ENCODE measurements at regions not wholly inside any gene's neighbourhood (a gene's known extent, or its start where the extent isn't known, plus 50 kb on each side); places are given as distances from the start of the nearest gene placed in this dataset.

GRCh38 chr1:229157480-229157879 is 113.4 kb upstream of the RAB4A start:
- no peak for DNase-seq (ENCODE audit: low spot score)
- H3K4me1 Mint-ChIP-seq (ENCODE audit: low read depth), result peaks cover 7% of the 10 kb centered on the region
- no peaks in the 10 kb centered on the region for H3K36me3 Mint-ChIP-seq (ENCODE audit: low read depth)
- no peak overlapping the region for H3K4me3 Mint-ChIP-seq
- no peaks in the 10 kb centered on the region for H3K9me3 Mint-ChIP-seq
- peaks cover 3% of the 10 kb centered on the region for H3K27me3 Mint-ChIP-seq (ENCODE audit: low read depth)
- H3K27ac Mint-ChIP-seq, result no peak overlapping the region

DNA sequence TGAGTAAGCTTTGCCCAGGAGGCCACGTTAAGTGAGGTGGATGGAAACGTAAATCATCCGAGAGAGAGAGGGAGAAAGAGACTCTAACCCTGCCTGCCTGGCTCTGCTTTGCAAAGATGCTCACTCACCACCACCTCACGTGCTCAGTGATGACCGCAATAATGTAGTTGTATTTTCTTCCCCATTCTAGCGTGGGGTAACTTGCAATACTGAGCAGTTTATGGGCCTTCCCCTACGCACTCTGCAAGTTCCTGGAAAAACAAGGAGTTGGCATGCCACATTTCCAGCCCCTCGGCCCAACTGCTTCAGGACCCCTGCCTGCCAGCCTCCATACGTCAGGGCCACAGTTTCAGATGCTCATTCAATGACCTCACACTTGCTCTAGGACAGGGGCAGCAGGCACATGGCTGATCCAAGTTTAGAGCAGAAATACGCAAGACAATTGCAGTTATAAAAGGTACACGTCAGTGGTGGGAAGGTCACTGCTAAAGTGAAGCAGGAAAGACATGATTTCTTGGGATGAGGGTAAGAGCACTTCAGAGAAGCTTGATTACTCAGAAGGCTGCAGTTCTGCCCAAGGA is 112.5 kb upstream of the RAB4A start:
- H3K36me3 Mint-ChIP-seq (ENCODE audit: low read depth), result no peaks in the 10 kb centered on the region
- no peak for DNase-seq (ENCODE audit: low spot score)
- peaks cover 3% of the 10 kb centered on the region for H3K27me3 Mint-ChIP-seq (ENCODE audit: low read depth)
- H3K27ac Mint-ChIP-seq, result no peak overlapping the region
- H3K4me1 Mint-ChIP-seq (ENCODE audit: low read depth), result peaks cover 7% of the 10 kb centered on the region
- H3K4me3 Mint-ChIP-seq, result no peak overlapping the region
- no peaks in the 10 kb centered on the region for H3K9me3 Mint-ChIP-seq

GRCh38 chr1:229158927-229159326 is 112.0 kb upstream of the RAB4A start:
- peaks cover 7% of the 10 kb centered on the region for H3K4me1 Mint-ChIP-seq (ENCODE audit: low read depth)
- no peak overlapping the region for H3K4me3 Mint-ChIP-seq
- peaks cover 3% of the 10 kb centered on the region for H3K27me3 Mint-ChIP-seq (ENCODE audit: low read depth)
- H3K27ac Mint-ChIP-seq, result no peak overlapping the region
- no peak for DNase-seq (ENCODE audit: low spot score)
- no peaks in the 10 kb centered on the region for H3K36me3 Mint-ChIP-seq (ENCODE audit: low read depth)
- no peaks in the 10 kb centered on the region for H3K9me3 Mint-ChIP-seq

- peaks cover 3% of the 10 kb centered on the region for H3K27me3 Mint-ChIP-seq (ENCODE audit: low read depth)
- DNase-seq (ENCODE audit: low spot score), result no peak
- no peak overlapping the region for H3K4me3 Mint-ChIP-seq
- no peak overlapping the region for H3K27ac Mint-ChIP-seq
- no peaks in the 10 kb centered on the region for H3K36me3 Mint-ChIP-seq (ENCODE audit: low read depth)
- no peaks in the 10 kb centered on the region for H3K9me3 Mint-ChIP-seq
- peaks cover 9% of the 10 kb centered on the region for H3K4me1 Mint-ChIP-seq (ENCODE audit: low read depth)
Measured at GRCh38 chr1:229159668-229160544, 111.0 kb upstream of the RAB4A start.

DNA sequence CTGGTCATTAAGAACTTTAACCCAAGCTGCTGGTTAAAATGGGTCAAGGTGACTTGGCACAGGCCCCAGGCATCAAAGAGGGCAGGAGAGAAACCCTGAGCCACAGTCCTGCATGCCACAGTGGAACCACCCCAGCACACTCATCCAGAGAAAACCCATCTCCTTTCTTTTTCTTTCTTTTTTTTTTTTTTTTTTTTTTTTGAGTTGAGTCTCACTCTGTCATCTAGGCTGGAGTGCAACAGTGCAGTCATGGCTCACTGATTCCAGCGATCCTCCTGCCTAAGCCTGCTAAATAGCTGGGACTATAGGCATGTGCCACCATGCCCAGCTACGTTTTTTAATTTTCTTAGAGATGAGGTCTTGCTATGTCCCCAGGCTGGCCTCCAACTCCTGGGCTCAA is 109.2 kb upstream of the RAB4A start:
- Mint-ChIP-seq H3K27me3 (ENCODE audit: low read depth) (no peaks in the 10 kb centered on the region), H3K27ac (no peak overlapping the region), H3K4me3 (no peak overlapping the region), H3K4me1 (ENCODE audit: low read depth) (peaks cover 3% of the 10 kb centered on the region), H3K36me3 (ENCODE audit: low read depth) (no peaks in the 10 kb centered on the region), H3K9me3 (no peaks in the 10 kb centered on the region)
- DNase-seq (ENCODE audit: low spot score), result no peak

GRCh38 chr1:229162825-229163515 is 107.9 kb upstream of the RAB4A start:
- peaks cover 3% of the 10 kb centered on the region for H3K27me3 Mint-ChIP-seq (ENCODE audit: low read depth)
- no peaks in the 10 kb centered on the region for H3K36me3 Mint-ChIP-seq (ENCODE audit: low read depth)
- no peaks in the 10 kb centered on the region for H3K9me3 Mint-ChIP-seq

GRCh38 chr1:229164348-229164747 is 106.6 kb upstream of the RAB4A start:
- no peak for DNase-seq (ENCODE audit: low spot score)
- peaks cover 3% of the 10 kb centered on the region for H3K27me3 Mint-ChIP-seq (ENCODE audit: low read depth)
- H3K9me3 Mint-ChIP-seq, result no peaks in the 10 kb centered on the region

More at GRCh38 chr1:229162825-229163515, 107.9 kb upstream of the RAB4A start:
- Mint-ChIP-seq H3K4me3 (no peak overlapping the region), H3K4me1 (ENCODE audit: low read depth) (peaks cover 3% of the 10 kb centered on the region), H3K27ac (no peak overlapping the region)
- DNase-seq (ENCODE audit: low spot score), result no peak

GRCh38 chr1:229164836-229165735 is 105.8 kb upstream of the RAB4A start:
- Mint-ChIP-seq H3K27ac (no peak overlapping the region), H3K4me3 (no peak overlapping the region), H3K27me3 (ENCODE audit: low read depth) (peaks cover 3% of the 10 kb centered on the region), H3K9me3 (no peaks in the 10 kb centered on the region), H3K4me1 (ENCODE audit: low read depth) (peaks cover 3% of the 10 kb centered on the region), H3K36me3 (ENCODE audit: low read depth) (no peaks in the 10 kb centered on the region)
- no peak for DNase-seq (ENCODE audit: low spot score)

More at GRCh38 chr1:229164348-229164747, 106.6 kb upstream of the RAB4A start:
- H3K4me3 Mint-ChIP-seq, result no peak overlapping the region
- no peaks in the 10 kb centered on the region for H3K36me3 Mint-ChIP-seq (ENCODE audit: low read depth)
- H3K4me1 Mint-ChIP-seq (ENCODE audit: low read depth), result peaks cover 3% of the 10 kb centered on the region
- H3K27ac Mint-ChIP-seq, result no peak overlapping the region

DNA sequence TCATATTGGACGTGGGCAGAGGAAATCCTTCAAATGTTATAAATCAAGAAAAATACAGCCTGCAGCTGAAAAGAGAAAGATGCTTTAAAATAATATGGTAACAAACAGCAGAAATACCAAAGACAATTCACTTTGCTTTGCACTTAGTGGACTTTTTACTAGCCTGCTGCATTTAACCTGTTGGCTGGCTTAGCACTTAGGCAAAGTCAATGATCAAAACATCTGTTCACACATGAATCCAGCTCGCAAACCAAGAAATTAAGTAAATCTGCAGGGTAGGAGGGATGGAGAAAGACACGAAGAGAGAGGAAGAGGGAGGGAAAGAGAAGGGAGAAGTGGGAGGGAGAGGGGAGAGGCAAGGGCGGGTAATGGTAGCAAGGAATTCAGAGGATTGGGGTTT is 103.6 kb upstream of the RAB4A start:
- Mint-ChIP-seq H3K36me3 (ENCODE audit: low read depth) (no peaks in the 10 kb centered on the region), H3K4me3 (no peak overlapping the region), H3K9me3 (no peaks in the 10 kb centered on the region), H3K27ac (no peak overlapping the region), H3K4me1 (ENCODE audit: low read depth) (peaks cover 3% of the 10 kb centered on the region), H3K27me3 (ENCODE audit: low read depth) (peaks cover 3% of the 10 kb centered on the region)
- no peak for DNase-seq (ENCODE audit: low spot score)

DNA sequence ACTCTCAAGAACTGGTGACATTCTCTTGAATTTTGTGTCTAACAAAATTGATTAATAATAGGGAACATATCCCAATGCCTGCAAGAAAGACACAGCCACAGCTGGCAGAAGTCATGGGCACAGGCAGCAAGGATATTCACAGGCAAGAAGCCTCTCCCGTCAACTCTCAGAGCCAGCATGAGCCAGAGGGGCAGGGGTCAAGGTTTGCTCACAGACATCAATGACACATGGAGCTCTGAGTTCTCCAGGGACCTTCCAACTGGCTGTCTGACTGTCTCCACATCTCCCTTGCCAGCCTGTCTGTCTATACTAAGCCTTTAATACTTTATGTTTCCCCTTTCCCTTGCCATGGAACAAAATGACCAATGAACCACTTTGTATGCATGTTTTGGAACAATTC is 101.5 kb upstream of the RAB4A start:
- Mint-ChIP-seq H3K4me3 (no peak overlapping the region), H3K9me3 (no peaks in the 10 kb centered on the region), H3K27me3 (ENCODE audit: low read depth) (peaks cover 3% of the 10 kb centered on the region), H3K27ac (no peak overlapping the region), H3K36me3 (ENCODE audit: low read depth) (no peaks in the 10 kb centered on the region), H3K4me1 (ENCODE audit: low read depth) (peaks cover 3% of the 10 kb centered on the region)
- DNase-seq (ENCODE audit: low spot score), result no peak

GRCh38 chr1:229170274-229170673 is 100.6 kb upstream of the RAB4A start:
- Mint-ChIP-seq H3K27ac (no peak overlapping the region), H3K9me3 (no peaks in the 10 kb centered on the region)
- no peak for DNase-seq (ENCODE audit: low spot score)

DNA sequence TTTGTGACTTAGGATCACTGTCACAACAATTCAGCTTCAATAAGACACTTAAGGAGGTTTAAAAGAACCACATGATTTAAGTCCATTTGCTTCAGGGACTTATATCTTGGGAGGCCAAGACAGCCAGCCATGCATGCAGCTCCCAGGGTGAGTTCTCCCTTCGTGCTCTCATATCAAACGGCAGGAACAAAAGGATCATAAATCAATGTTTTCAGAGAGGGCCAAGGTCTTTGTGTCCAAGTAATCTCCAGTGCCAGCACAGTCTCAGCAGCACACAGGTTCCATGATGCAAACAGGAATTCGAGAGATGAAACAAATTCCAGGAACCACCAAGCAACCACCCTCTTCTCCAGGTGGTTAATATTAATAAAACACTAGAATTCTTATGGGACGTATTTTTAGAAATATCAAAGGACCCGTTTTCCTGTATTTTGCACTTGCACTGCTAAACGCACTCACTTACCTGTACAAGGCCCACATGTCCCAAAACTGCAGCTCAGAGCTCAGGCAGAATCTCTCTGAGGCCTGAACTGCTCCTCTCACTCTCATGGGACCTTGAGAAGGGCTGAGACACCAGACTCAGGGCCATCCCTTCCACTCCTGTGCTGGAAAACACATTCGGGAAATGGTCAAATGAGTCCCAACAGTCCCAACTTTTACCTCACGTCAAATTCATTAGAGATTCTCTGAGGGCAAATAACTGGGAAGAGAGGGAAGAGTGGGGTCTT is 100.0 kb upstream of the RAB4A start:
- no peak overlapping the region for H3K4me3 Mint-ChIP-seq
- H3K27me3 Mint-ChIP-seq (ENCODE audit: low read depth), result peaks cover 5% of the 10 kb centered on the region
- no peaks in the 10 kb centered on the region for H3K4me1 Mint-ChIP-seq (ENCODE audit: low read depth)
- no peak overlapping the region for H3K27ac Mint-ChIP-seq
- DNase-seq (ENCODE audit: low spot score), result no peak
- H3K36me3 Mint-ChIP-seq (ENCODE audit: low read depth), result no peaks in the 10 kb centered on the region
- no peaks in the 10 kb centered on the region for H3K9me3 Mint-ChIP-seq

More at GRCh38 chr1:229170274-229170673, 100.6 kb upstream of the RAB4A start:
- Mint-ChIP-seq H3K36me3 (ENCODE audit: low read depth) (no peaks in the 10 kb centered on the region), H3K4me3 (no peak overlapping the region), H3K27me3 (ENCODE audit: low read depth) (peaks cover 5% of the 10 kb centered on the region), H3K4me1 (ENCODE audit: low read depth) (peaks cover 2% of the 10 kb centered on the region)

GRCh38 chr1:229171934-229172333 is 99.0 kb upstream of the RAB4A start:
- Mint-ChIP-seq H3K27me3 (ENCODE audit: low read depth) (peaks cover 5% of the 10 kb centered on the region), H3K36me3 (ENCODE audit: low read depth) (no peaks in the 10 kb centered on the region), H3K27ac (no peak overlapping the region), H3K4me1 (ENCODE audit: low read depth) (no peaks in the 10 kb centered on the region), H3K9me3 (no peaks in the 10 kb centered on the region), H3K4me3 (no peak overlapping the region)
- no peak for DNase-seq (ENCODE audit: low spot score)
